Embryonic facial prominence (tissue), 1 donor: ENCODE measurements at regions not wholly inside any gene's neighbourhood (a gene's known extent, or its start where the extent isn't known, plus 50 kb on each side); places are given as distances from the start of the nearest gene placed in this dataset.
"Not testable (repeated sequence)": the region's sequence is repeated elsewhere in the genome, so short reads cannot be mapped to it uniquely, and the experiment has no call there.

Experiments
- DNase-seq: peaks from one replicate; pipeline ENCODE4 v3.0.0-alpha.2; 2016; ENCODE audit errors: extremely low spot score

DNA sequence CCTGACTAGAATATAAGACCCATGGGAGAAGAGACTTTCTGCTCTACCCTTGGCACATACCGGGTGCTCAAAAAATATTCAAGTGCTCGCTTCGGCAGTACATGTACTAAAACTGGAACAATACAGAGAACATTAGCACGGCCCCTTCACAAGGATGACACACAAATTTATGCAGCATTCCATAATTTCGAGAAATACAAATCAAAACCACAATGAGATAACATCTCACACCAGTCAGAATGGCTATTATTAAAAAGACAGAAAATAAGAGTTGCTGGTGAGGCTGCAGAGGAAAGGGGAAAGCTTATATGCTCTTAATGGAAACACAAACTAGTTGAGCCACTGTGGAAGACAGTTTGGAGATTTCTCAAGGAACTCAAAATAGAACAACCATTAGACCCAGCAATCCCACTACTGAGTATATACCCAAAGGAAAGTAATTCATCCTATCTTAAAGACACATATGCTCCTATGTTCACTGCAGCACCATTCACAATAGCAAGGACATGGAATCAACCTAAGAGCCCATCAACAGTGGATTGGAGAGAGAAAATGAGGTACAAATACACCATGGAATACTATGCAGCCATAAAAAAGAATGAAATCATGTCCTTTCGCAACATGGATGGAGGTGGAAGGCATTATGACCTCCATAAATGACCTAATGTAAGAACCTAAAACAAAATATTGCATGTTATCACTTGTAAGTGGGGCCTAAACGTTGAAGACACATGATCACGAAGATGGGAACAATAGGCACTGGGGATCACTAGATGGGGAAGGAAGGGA is 71.6 kb upstream of the CYP1B1 start:
- no peak for DNase-seq

DNA sequence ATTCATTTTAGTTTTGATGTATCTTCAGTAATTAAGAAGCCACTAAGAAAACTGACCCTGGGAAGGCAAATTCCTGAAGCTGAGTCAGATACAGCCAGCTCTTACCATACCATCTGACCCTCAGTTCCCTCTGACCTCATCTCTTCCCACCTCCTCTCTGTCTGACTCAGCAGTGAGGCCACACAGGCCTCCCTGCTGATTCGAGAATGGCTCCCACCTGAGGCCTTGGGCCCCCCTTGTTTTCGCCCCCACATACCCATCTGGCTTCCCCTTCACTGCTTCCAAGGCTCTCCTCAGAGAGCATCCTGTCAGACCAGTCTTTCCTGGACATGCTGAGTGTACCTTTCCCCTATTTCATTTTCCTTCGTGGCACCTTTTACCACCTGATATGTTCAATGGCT is 71.0 kb upstream of the CYP1B1 start:
- no peak for DNase-seq

DNA sequence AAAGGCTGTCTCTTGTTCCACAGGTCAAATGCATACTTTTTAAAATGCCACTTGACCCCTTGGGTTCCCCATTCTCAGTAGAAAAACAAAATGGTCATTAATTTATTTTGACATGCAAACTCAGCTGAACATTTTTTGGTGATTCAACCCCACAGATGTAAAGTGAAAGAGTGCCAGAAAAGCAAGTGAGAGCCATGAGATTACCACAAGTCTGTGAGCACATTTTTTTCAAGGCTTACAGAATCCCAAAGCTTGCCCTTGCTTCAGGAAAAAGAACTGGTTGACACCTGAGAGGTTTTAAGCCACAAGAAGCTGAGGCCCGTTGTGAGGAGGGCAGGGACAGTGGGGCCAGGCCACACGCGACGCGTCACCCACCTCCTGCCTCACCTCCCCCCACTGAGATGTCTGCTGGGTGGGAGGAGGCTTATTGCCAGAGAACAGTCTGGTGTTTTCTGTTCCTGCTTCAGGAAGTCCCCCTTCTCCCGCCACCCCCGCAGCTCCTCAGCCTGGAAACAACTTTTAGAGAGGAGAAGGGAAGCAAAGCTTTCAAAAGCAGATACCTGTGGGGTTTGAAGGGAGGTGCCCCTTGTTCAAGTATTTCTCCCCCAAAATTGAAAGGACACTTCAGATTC is 70.4 kb upstream of the CYP1B1 start:
- no peak for DNase-seq

DNA sequence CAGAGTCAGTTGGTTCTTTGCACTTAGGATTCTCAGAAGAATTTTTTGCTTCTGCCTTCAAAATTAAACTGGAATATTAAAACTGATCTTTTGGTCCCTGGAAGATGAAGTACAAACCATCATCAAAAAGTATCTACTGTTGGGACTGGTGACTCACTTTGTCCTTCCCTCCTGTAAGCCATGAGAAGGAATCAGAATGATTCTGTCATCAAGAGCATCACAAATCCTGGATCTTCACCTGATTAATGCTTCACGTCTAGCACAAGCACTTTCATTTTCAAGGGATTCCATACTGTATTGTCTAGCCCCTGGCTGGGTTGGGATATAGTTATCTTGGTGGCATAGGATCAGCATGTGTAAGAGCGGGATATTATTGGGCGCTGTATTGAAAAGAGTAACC is 69.3 kb upstream of the CYP1B1 start:
- no peak for DNase-seq

DNA sequence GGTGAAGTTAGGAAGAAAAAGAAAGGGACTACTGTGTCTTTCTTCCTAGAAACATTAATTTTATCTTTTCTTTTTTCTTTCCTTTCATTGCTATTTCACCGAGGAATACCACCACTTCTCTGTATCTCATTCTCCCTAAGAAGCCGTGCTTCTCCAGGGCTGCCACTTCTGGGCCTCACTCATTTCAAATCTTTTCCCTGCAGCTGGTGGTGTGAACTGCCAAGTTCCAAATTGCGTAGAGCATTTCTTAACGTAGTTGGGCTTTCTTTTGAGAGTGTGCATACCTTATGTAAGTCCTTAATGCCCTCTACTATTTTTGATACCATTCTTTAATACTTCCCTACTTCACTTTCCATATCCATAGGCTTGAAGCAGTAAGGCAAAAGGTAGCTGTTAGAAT is 66.7 kb upstream of the CYP1B1 start:
- DNase-seq: no peak

DNA sequence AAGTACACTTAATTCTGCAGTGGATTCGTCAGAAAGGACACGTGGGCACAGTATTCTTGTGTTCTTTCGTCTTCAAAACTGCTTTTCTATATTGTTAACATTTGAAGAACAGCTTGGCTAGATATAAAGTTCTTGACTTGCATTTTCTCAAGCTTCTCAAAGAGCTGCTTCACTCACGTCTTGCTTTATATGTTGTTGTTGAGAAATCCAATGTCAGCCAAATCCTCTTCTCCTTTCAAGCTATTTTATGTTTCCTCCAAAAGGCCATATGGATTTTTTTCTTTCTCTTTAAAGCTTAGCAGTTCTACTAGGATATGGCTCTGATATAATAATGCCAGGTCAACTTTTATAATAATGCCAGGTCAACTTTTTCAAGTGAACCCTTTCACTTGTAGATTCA is 65.5 kb upstream of the CYP1B1 start:
- no peak for DNase-seq

DNA sequence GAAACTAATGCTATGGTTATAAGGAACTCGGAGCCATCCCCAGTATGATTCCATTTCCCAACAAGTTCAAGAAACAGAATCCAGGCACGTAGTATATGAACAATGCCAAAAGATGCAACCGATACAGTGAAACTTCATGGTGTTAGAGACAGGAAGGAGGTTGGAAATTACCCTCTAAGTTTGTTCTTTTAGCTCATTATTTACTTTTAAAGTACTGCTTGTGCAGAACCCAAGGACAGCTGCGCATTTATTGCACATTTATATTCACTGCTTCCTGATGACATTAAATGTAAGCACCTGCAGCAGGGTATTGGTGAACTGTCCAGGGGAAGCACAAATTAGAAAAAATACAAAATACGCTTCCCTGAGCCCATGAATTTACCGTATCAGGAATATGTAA is 63.0 kb upstream of the CYP1B1 start:
- DNase-seq: no peak

DNA sequence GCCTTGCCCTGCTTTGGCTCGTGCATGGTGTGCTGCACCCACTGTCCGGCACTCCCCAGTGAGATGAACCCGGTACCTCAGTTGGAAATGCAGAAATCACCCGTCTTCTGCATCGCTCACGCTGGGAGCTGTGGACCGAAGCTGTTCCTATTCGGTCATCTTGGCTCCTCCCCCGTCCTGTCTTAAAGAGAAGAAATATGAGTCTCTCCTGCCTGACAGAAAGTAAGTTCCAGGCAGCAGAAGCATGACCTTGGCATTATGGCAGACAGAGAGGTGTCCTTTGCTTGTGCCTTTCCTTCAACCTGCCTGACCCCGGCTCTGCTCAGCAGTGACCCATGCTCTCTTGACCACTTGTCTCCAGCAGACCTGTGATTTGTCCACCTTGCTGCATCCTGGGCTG is 62.5 kb upstream of the CYP1B1 start:
- no peak for DNase-seq

DNA sequence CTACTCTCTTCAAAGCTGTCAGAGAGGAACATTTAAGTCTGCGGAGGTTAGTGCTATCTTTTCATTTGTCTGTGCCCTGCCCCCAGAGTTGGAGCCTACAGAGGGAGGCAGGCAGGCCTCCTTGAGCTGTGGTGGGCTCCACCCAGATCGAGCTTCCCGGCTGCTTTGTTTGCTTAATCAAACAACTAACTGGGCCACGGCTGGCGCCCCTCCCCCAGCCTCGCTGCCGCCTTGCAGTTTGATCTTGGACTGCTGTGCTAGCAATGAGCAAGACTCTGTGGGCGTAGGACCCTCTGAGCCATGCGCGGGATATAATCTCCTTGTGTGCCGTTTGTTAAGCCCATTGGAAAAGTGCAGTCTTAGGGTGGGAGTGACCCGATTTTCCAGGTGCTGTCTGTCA is 62.0 kb upstream of the CYP1B1 start:
- not testable (repeated sequence) for DNase-seq

DNA sequence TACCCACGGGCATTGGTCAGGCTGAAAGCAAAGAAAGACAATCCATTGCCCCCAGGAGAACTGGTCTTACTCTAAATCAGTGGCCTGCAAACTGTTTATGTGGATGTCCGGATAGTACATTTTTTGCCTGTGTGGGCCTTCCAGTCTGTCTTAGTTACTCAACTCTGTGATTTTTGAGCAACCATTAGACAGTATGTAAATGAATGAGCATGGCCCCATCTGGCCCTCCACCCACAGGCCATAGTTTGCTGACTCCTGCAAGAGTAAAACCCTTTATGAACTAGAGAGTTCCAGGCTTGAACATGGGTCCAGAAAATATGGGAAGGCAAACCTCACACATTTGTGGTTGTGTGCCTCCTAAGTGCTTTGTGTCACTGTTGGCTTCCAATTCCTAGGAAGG is 55.7 kb upstream of the CYP1B1 start:
- DNase-seq: no peak

DNA sequence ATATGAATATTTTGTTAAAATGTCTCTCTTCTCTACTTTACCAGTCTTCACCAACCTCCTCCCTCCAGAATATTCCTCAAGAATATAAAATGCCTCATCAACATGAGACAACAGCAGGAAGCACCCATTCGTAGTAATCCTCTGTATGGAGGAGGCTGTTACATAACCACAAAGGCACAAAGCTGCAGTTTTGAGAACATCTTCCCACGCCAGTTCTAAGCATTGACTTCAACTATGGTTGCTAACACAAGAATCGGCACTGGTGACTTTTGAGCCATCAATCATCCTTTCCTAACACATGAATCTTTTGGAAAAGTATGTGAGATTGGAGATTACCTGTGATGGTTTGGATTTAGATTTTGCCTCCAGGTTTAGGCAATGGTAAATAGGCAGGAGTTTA is 54.9 kb upstream of the CYP1B1 start:
- DNase-seq: no peak

DNA sequence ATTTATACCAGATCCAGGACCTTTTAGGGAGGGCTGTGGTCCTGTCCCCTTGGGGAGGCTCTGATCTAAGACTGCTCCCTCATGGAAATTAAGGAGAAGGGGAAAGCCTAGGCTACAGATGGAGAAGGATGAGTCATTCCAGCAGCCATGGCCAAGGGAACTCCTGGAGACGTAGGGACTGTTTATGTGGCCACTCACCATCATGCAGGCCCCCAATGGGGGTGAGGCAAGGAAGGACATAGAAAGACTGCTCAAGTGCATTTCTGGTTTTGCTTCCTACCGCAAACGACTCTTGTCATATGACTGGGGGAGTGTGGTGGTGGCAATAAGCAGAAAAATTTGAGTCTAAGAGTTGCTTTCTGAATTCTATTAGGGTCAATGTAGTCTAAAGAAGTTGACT is 54.0 kb upstream of the CYP1B1 start:
- no peak for DNase-seq

DNA sequence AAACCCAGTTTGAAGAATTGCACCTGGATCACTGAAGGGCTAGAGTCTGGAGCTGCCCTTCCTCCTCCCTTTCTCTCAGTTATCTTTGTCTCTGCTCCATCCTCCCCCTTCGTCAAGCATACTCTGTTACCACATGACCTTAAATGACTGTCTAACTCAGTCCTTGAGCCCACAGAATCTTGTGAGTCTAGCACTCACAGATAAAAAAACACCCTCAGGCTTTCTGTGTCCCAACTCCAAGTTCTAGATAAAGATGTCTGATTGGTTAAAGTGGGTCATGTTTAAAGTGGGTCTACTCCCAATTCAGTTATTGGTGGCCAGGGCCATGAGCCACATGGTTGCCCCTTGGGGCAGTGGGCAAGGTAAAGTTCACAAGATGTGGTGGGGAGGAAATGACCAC is 53.5 kb upstream of the CYP1B1 start:
- DNase-seq: no peak

DNA sequence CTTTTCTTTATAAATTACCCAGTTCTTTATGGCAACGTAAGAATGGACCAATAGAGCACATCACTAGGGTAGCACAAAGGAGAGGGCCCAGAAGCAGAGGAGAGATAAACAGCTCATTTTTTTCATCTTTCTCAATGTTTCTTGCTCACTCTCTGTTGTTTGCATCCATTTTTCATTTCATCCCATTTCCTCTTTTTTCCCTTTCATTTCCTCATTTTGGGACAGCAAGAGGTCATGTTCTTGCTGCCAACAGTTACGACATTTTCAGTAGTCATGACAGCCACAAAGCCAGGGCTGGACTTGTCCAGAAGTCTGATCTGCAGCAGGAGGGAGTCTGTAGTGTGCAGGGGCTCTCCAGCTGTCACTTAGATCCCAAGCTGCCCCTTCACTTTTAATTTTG is 52.7 kb upstream of the CYP1B1 start:
- no peak for DNase-seq

DNA sequence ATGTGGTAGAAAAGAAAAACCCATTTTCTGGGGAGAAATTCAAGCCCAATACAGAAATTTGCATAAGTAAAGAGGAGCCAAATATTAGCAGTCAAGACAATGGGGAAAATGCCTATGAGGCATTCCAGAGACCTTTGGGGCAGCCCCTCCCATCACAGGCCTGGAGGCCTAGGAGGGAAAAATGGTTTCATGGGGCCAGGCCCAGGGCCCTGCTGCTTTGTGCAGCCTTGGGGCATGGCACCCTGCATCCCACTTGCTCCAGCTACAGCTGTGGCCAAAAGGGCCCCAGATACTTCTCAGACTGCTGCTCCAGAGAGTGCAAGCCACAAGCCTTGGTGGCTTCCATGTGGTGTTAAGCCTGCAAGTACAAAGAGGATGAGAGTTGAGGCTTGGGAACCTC is 51.3 kb upstream of the CYP1B1 start:
- DNase-seq: no peak

DNA sequence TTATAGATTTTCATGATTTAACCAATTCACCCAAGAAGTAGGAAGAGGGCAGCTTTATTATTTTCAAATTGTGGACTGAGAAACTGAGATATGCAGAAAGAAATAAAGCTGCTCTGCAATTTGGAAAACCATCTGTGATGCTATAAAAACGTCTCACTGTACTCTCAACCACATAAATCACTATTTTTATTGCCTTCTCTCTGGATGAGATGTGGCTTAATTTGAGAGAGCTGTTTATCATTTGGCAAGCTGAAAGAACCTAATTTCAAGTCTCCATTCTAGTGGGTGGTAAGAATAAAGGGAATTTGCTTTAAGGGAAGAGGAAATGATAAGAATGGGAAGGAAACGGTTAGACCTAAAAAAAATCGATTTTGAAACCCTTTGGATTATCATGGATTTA is 49.9 kb upstream of the CYP1B1 start:
- DNase-seq: no peak
